ENCODE measurements at regions not wholly inside any gene's neighbourhood (a gene's known extent, or its start where the extent isn't known, plus 50 kb on each side); places are given as distances from the start of the nearest gene placed in this dataset.

DNA sequence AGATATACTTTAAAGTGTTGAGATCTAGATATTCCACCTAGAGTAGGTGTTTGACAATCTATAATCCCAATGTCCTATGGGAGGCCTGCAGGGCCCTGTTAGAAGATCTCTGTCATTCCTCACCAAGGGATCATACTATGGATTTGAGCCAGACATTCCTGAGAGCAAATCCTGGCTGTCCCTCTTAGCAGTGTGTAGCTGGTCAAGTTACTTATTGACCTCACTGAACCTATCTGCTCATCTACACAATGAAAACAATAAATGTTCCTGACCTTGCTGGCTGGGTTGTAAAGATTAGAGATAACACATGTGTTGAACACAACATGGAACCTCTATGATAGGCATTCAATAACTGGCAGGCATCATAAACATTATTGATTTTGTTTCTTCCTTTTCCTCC, 265.6 kb upstream of the ATP11B start:
- DNase-seq, result no peak

DNA sequence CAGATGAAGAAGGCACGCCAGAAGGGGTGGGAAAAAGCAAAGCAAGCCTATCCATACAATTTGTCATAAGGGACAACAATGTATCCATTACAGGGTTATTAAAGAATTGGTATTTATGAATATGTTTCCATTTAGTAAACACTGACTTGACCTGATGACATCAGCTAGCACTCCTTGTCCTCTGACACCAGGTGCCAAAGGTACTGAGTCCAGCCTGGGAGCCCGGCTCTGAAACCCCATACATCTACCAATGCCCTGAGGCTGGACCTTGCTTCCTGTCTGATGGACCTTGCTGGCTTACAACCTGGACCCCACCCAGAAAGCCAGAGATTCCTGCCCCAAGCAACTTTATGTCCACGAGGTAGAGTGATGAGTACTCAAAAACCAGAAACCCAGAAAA, 263.0 kb upstream of the ATP11B start:
- DNase-seq, result no peak

DNA sequence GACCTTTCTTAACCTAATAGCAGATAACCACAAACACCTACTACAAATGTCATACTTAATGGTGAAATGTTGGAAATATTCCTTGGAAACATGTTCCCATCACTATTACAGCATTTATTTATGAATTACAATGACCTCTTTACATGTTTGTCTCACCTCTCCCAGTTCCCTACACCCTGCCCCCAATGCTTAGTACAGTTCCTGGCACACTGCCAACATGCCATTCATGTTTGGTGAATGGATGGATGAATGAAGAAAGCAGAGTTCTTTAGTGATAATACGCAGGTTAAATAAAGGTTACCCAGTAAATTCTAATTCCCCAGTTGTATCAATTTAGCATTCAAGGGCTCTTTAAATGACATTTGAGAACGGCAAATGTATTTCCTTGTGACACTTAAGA, 259.9 kb upstream of the ATP11B start:
- DNase-seq, result no peak

DNA sequence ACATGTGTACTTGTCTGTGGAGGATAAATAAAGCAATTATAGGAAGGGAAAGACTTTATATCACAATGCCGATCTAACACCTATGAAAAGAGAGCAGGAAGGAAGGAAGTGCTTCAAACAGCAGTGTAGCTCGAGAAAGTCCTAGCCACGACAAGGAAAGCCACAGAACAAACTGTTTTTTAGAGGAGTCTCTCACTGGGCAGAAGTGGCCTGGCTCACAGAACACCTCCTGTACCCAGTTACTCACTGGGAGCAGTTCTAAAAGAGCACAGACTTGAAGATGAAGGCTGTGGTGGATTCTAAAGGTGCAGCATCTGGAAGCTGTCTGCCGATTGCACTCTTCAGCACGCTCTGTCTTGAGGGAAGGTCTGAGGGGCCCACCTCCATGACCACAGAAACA, 248.8 kb upstream of the ATP11B start:
- no peak for DNase-seq

DNA sequence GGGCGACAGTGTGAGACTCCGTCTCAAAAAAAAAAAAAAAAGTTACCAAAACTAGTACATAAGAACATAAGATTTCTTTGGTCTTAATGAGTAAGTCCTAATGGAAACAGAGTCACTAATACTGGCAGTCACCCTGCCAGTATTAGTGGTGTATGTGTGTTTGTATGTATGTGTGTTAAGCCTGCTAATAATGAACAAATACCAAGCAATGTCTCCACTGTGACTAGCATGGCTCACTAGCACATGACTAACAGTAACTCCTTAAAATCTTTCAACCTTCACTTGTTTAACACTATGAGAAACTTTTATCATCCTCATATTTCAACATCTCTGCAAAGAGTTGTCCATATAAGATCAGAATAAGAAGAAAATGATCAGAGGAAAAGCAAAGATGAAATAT, 231.0 kb upstream of the ATP11B start:
- no peak for DNase-seq

DNA sequence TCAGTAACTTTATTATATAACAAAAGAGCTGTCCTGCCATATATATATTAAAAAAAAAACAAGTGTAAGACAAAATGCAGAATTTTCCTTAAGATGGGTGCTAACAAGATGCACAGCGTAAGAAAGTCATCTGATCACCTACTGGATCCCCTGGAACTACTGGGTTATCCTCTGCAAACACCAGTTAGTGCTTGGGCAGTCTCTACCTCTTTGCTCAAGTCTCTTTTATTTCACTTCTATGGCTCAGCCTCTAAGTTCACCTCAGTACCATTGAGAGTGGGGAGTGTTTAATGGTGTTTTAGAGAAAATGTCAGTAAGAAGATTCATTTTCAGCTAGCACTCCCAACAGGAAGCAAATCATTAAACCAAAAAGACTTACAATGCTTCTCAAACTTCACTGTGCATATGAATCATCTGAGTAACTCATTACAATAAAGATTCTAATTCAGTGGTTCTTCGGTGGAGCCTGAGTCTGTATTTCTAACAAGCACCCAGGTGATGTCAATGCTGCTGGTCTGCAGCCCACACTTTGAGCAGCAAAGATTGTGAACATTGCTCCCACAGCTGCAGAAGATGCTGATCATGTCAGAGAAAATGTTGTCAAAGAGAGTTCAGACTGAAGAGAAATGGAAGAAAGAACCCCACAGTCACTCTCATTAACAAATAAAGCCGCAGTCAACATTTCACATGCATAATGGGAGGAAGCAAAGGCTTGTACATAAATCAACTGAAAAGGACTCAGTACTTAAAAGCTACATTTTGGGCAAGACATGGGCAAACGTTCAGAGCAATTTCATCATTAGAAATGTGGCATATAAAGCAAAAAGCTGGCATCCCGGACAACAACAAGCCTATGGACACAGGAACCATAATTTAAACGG, 227.1 kb upstream of the ATP11B start:
- no peak for DNase-seq

DNA sequence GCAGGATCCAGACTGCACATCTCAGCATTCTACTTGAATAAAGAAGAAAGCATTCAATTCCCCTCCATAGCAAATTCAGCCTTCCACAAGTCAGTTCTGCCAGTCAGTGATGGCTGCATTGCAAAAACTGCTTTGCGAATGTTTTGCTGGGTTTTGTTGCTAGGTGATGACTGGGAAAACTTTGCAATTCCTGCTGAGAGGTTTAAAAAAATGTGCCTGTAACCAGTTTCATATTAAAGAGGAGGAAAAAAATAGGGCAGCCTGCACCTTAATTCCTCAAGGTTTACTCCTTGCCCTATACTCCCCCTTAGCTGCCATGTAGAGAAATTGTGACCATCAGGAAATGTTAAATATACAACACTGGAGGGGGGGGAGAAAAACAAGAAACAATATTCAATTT, 225.6 kb upstream of the ATP11B start:
- no peak for DNase-seq

DNA sequence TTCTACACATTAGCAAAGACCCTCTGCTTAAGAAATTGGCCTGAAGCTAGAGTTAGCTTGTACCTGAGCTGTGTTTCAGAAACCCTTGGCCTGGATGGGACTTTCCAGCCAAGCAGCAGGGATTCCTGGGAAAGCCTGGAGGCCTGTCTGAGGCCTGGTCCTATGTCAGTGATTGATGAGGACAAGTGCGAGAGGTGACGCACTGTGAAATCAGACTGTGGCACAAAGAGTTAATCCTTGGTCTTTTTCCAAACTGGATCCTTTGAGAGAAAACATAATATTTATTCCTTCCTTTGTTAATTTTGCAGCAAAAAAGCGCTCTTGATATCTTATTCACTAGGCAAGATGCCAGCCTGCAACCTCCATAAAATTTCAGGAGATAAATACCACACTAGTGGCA, 225.0 kb upstream of the ATP11B start:
- DNase-seq, result no peak

DNA sequence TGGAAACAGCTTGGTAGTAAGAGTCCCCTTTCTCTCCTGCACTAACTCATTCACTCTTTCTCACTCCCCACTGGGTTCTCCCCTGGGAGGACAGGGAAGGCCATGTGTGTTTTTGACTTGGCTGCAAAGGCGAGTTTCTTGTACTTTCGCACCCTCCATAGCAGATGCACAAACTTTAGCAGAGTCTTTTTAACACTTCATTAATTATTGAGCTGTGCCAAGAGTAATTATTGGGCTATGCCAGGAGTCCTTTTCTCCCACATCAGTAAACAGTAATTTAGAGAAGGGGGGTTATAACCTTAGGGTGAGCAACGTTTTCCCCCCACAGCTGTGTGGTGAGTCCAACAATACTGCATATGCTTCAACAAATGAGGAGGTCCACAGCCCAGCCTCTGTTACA, 224.4 kb upstream of the ATP11B start:
- DNase-seq, result no peak

DNA sequence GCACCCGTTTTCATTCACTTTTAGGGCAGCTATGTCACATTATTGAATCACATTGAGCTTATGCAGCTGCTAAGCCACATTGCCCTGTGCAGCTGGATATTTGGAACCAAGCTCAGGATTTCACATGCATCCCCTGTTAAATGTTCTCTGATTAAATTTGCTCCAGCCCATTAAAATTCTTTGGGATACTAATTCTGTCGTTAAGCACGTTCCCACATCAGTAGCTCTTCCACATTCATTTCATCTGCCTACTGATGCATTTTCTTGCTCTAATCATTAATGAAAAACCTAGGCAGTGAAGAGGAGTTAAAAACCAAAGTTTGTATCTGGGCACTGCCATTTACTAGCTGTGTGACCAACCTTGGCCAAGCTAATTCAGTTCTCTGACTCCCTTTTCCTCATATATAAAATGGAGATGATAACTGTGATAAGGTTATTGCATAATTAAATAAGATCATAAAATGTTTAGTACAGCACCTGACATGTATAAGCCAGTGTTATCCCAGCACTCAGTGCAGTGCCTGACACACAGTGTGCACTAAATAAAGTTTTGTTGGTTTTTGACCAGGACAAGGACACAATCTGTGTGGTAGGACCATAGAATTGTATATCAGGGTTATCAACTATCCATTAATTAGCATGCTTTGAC, 222.2 kb upstream of the ATP11B start:
- no peak for DNase-seq

DNA sequence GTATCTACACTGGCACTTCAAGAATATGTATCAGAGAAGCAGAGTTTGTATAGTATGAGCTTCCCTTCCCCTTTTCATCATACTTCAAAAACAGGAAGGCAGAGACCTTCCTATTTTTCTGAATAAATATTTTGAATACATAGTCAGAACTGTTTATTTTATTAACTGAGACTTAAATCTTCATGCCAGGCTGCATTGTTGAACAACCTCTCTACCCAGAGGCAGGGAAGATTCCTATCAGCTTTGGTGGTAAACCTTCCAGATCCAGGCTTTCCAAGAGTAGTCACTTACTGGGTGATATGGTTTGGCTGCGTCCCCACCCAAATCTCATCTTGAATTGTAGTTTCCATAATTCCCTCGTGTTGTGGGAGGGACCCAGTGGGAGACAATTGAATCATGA, 217.4 kb upstream of the ATP11B start:
- DNase-seq, result no peak

DNA sequence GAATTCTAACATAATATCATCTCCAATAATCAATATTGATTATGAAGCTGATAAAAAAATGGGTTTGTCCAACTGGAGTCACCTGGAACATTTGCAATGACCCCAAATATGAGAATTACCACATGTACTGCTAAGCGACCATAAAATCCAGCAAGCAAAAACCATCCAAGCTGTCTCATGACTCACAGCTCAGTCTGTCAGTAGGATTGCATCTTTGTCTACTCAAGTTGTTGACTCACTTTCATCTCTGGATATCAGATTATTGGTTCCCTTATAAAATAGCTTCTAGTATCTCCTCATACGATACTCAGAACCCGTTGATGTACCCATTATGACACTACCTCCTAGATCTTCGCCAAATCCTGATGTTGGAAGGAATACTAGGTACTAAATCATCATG, 209.8 kb upstream of the ATP11B start:
- no peak for DNase-seq

DNA sequence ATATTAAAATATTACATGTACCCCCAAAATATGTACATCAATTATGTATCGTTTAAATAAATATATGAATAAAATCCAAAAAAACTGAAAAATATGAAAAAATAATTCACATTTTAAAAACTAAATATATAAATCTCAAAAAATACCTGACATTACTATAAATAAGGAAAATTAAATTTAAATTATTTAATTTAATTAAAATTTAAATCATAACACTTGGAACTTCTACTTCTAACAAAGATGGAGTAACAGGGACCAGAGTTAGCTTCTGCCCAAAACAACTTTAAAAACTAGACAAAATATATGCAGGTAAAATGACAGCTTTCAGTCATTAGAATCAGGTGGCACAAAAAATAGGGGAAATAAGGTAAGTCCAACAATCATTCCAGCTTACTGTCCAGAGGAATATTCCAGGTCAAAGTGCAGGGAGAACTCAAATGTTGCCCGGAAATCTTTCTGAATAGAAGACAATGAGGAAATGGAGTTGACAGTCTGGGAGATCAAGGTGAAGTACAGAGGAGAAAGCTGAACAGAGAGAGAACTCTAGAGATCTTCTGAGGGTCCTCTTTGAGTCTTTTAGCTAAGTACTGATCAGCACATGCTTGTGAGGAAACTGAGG, 207.7 kb upstream of the ATP11B start:
- DNase-seq, result no peak

DNA sequence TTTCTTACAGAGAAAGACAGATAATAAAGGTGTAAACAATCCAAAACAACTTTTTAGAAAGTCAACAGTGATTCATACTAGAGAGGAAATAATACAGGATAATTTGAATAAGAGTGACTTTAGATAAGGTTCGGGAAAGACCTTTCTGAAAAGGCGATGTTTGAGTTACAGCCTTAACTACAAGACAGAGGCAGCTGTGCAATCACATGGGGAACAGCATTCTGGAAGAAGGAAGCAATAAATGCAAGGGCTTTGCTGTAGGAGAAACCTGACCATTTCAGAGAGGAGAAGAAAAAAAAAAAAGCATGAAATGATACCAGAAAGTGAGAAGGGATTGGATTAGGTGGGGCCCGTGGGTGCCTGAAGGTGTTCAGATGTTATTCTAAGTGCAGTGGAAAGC, 200.6 kb upstream of the ATP11B start:
- no peak for DNase-seq

DNA sequence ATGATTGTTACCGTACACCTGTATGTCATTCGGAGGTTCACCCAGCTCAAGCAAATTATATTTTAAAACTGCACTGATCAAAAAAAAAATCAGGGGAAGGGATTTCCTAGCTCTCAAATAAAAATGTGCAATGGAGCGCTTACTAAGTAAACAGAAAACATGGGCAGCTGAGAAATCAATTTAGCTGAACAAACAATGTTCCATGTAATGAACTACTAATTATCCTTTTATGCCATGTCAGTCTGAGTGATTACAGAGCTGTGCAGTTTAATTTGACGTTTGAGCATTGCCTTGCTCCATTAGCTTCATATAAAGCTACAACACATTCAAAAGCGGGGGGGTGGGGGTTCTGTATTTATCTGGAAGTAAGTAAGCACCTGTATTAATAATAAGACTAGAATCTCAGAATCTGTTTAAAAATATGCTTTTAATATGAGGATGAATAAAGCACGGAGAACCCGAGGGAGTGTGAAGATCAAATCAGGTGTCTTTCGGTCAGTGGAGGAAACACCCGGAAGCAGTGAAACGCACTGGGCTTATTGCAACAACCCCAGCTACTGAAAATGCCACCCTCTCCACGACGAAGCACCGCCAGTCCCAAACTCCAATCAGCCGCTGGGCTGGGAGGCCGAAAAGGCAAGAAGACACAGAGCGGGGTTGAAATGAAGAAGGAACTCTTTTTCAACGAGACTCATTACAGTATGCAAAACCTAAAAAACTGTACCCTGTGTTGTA, 196.5 kb upstream of the ATP11B start:
- DNase-seq, result no peak

DNA sequence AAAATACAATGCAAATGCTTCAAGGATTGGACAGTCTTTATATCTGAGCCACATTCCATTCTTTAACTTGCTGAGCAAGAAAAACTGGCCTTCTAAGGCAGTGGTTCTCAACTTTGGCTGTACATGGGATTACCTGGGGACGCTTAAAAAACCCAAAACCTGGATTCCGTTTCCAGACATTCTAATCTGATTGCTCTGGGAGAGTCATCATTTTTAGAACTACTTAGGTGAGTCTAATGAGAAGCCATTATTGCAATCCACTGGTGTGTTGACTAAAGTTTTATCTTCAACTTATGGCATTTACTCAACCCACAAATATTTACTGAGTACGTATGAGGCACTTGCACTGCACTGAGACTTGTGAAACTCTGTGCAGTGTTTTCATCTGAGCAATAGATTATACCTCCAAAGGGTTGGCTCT, 195.7 kb upstream of the ATP11B start:
- no peak for DNase-seq

DNA sequence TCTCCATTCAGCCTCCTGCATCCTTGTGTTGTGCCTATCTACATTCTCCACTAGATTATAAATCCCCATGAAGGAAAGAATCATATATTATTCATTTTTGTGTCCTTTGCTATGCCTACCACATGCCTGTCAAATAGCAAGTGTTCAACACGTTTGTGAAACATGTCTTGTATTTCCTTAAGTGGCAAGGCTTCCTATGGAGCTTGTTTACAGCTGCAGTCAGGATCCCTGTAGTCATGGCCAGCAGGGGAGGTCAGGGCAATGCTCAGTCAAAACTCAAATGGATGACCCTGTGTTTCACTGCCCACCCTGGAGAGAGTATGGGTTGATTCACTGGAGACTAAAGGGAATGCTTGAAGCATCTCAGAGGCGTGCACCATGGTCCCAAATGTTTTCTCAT, 191.7 kb upstream of the ATP11B start:
- no peak for DNase-seq

DNA sequence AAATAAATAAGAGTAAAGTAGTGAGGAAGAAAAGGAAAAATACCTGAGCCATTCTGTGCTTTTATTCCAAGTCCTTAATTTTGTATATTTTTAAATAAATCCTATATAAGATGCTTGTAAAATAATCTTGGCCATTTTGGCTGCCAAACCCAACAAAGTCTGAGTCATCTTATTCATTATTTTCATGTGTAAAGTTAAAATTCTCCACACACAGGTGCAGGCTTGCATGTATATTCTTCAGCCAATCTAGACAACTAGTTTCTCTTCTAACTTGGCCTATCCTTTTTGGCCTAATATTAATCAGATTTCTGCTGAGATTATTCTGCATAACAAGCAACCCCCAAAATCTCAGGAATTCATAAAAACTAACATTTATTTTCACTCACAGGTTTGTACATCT, 189.8 kb upstream of the ATP11B start:
- DNase-seq, result no peak

DNA sequence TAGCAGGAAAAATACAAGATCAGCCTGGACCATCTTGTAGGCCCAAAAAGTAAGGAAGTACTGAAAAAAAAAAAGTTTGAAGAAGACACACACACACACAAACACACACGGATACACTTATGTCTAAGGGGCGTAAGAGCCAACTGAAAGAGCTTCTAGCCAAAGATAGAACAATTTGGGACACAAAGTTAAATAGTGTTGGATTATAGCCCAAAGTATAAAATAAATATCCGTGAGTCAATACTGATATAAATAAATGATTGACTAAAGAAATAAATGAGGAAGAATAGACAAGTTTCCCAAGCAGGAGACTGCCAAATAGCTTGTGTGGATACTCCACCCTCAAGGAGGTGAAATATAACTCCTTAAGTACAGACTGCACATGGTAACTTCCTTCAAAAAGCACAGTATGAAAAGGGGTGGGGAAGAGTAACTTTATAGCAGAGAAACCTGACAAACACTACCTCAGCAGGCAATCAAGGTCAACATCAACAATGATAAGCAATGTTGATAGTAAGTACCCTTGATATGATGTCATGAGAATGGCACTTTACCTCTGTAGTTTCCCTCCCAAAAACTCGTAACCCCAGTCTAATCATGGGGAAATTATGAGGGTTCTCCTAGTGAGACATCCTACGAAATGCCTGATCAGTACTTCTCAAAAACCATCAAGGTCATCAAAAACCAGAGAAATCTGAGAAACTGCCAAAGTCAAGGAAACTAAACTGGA, 187.3 kb upstream of the ATP11B start:
- no peak for DNase-seq

DNA sequence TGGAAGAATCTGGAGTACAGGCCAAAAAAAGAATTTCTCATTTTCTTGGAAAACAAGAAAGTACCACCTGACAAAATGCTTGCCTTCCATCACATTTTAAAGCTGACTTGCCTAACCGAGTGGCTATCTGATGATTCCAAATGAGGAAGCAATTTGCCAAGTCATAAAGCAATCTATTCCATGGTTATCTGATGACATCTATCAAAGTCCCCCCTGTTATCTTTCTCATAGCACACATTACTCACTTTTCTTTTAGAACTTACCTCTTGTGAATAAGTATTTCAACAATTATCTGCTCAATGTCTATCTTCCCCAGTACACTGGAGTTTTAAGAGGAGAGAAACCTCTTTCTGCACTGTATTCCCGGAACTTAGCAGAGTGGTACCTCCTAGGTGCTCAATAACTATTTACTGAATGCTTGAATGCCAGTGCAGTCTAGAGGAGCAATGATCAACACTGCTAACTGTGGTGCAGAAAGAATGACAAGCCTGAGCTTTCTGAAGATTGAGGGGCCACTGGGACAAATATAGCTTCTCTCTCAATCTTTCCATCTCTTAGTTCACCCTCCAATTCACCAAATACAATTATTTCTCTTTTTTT, 186.3 kb upstream of the ATP11B start:
- DNase-seq, result no peak

DNA sequence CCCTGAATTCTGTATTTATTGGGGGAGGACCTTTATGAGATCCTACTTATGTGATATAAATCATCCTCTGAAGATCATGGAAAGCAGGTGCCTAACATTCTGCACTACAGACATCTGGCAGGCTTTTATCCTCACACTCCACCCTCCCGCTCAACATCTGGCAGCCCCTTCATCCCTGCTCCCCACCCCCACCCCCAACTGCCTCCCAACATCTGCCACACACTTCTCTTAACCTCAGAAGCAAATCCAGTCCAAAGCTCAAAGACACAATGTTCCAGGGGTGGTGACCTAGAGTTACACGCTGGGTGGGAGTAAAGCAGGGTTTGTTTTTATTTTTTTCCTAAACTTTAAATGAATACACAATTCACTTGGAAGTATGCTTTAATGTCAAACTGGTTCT, 184.5 kb upstream of the ATP11B start:
- DNase-seq, result no peak

DNA sequence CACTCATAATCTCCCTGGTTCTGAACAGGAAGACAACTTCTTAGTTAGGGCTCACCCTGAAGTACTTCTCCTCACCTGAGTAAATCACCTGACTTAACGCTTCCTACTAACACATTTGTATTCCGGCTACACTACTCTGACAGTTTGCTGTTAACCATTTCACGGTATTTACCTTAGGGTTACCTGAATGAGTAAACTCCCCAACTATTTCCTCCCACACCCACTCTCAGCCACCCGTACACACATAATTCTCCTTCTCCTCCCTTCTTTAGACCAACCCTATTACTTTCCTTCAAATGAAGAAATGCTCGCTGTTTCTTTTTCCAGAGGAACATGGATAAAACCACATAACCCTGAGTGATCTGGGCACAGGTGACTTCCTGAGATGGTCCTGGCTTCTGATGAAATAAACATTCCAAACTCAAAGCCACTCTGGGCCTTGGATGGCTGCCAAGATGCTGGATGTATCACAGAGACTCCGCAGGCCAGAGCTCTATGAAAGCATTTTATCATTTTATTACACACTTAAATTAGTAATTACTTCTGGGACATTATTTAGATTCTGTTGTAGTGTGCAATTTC, 183.6 kb upstream of the ATP11B start:
- no peak for DNase-seq

All from stimulated activated naive CD4-positive, alpha-beta T cell treated with Interleukin-2 at 50 U/mL for 16 hours (primary cell).